Endothelial cell of umbilical vein (primary cell): ENCODE measurements at regions not wholly inside any gene's neighbourhood (a gene's known extent, or its start where the extent isn't known, plus 50 kb on each side); places are given as distances from the start of the nearest gene placed in this dataset.

Experiments used
- BruUV-seq: library from RNA; stranded (reverse); fragments of 400-500 nt; replicated peaks from 2 replicates; lab custom pipeline; 2021; lab: Mats Ljungman, UMichigan
- CTCF ChIA-PET: fragments of 300-600, 350-600 bp; sonication (Branson Sonifier 250); formaldehyde crosslinking; loops from one replicate; lab custom pipeline; 2021; ENCODE audit warnings: antibody characterized with exemption, inconsistent platforms; lab: Charles Lee
- POLR2A ChIA-PET: fragments of 300-600, 350-600 bp; sonication (Branson Sonifier 250); formaldehyde crosslinking; loops from one replicate; lab custom pipeline; 2021; ENCODE audit warnings: antibody characterized with exemption, inconsistent platforms; lab: Charles Lee
- DNase-seq: peaks from one replicate; pipeline ENCODE4 v3.0.0-alpha.2; 2011; ENCODE audit warnings: low read depth, low spot score
- FAIRE-seq: peaks from 2 replicates; lab custom pipeline; 2011; peaks lifted over from hg19 to GRCh38; lab: Jason Lieb, UNC
- H2AFZ ChIP-seq: 2 replicates; pipeline ENCODE4 v1.6.0; 2012; ENCODE audit warnings: low read depth, low read length, control low read depth, inconsistent platforms
- H3K27ac ChIP-seq: 2 replicates; pipeline ENCODE4 v1.5.1; 2011; ENCODE audit warnings: low read depth, mild to moderate bottlenecking, control low read depth, low read length, moderate library complexity; ENCODE audit not compliant: insufficient read depth
- H3K27me3 ChIP-seq, 2 experiments: 2 replicates each; pipeline versions ENCODE4 v1.6.0 to v1.6.1; 2011; ENCODE audit warnings: low read length in 2 of 2, mixed read lengths in 1 of 2; ENCODE audit not compliant: control insufficient read depth in 2 of 2, insufficient read depth in 2 of 2
- H3K36me3 ChIP-seq, 2 experiments: 2 replicates in 1 of 2; 3 replicates in 1 of 2; pipeline ENCODE4 v1.5.1; 2011; ENCODE audit warnings: low read length in 2 of 2, mild to moderate bottlenecking in 1 of 2, moderate library complexity in 1 of 2; ENCODE audit not compliant: control insufficient read depth in 2 of 2, insufficient read depth in 2 of 2; ENCODE audit errors: extremely low read depth in 1 of 2
- H3K4me1 ChIP-seq: 3 replicates; pipeline ENCODE4 v1.5.1; 2011; ENCODE audit warnings: mild to moderate bottlenecking, low read length; ENCODE audit not compliant: control insufficient read depth, insufficient read depth; ENCODE audit errors: extremely low read depth
- H3K4me2 ChIP-seq: 2 replicates; pipeline ENCODE4 v1.6.1; 2011; ENCODE audit warnings: low read length, control low read depth, mixed read lengths; ENCODE audit not compliant: insufficient read depth
- H3K4me3 ChIP-seq, 3 experiments: fragments of 200-600 bp in 1 of 3; sonication (generic), shearing (Covaris generic) in 1 of 3; replicated peaks in 1 of 3; 2 replicates each; pipeline ENCODE4 v1.5.1; 2011 to 2016; ENCODE audit warnings: control low read depth in 3 of 3, low read length in 3 of 3, mild to moderate bottlenecking in 2 of 3, inconsistent platforms in 1 of 3, low read depth in 1 of 3, moderate library complexity in 1 of 3; ENCODE audit not compliant: insufficient read depth in 1 of 3
- H3K79me2 ChIP-seq: 2 replicates; pipeline ENCODE4 v1.6.0; 2012; ENCODE audit warnings: low read length, inconsistent platforms; ENCODE audit not compliant: control insufficient read depth, insufficient read depth
- H3K9ac ChIP-seq: replicated peaks from 2 replicates; pipeline ENCODE3; 2011; ENCODE audit warnings: low read length, control low read depth; ENCODE audit not compliant: insufficient read depth; ENCODE audit errors: extremely low read depth
- H3K9me1 ChIP-seq: replicated peaks from 3 replicates; pipeline ENCODE4 v1.6.0; 2011; ENCODE audit warnings: mild to moderate bottlenecking, low read length; ENCODE audit not compliant: control insufficient read depth, insufficient read depth; ENCODE audit errors: extremely low read depth
- H3K9me3 ChIP-seq: replicated peaks from 2 replicates; pipeline ENCODE4 v1.5.1; 2012; ENCODE audit warnings: low read length, inconsistent platforms; ENCODE audit not compliant: control insufficient read depth, insufficient read depth
- H4K20me1 ChIP-seq: replicated peaks from 2 replicates; pipeline ENCODE3; 2011; ENCODE audit warnings: mild to moderate bottlenecking, low read length; ENCODE audit not compliant: control insufficient read depth, insufficient read depth; ENCODE audit errors: extremely low read depth
- CTCF ChIP-seq, 2 donors: IDR thresholded peaks; 1 replicate in 1 of 2; 2 replicates in 1 of 2; pipeline ENCODE4 v1.5.1; 2011; ENCODE audit warnings: low read length in 2 of 2, mild to moderate bottlenecking in 2 of 2, moderate library complexity in 2 of 2, control low read depth in 1 of 2, inconsistent platforms in 1 of 2, low read depth in 1 of 2; ENCODE audit not compliant: insufficient read depth in 1 of 2; ENCODE audit errors: extremely low read depth in 1 of 2
- EZH2 ChIP-seq: IDR thresholded peaks from 2 replicates; pipeline ENCODE4 v1.6.1; 2012; ENCODE audit warnings: borderline replicate concordance, low read depth, mild to moderate bottlenecking, moderate library complexity, low read length, inconsistent platforms; ENCODE audit not compliant: severe bottlenecking
- FOS ChIP-seq: IDR thresholded peaks from 2 replicates; pipeline ENCODE4 v1.6.1; 2011; ENCODE audit warnings: mild to moderate bottlenecking, low read length, moderate library complexity, borderline replicate concordance; ENCODE audit not compliant: insufficient read depth
- GATA2 ChIP-seq: IDR thresholded peaks from 2 replicates; pipeline ENCODE4 v1.7.0; 2011; ENCODE audit warnings: low read depth, mild to moderate bottlenecking, moderate library complexity, mixed read lengths, low read length; ENCODE audit not compliant: insufficient read length, insufficient read depth
- JUN ChIP-seq: IDR thresholded peaks from 2 replicates; pipeline ENCODE4 v1.6.1; 2011; ENCODE audit warnings: borderline replicate concordance, low read depth; ENCODE audit not compliant: insufficient read length, insufficient read depth
- MAX ChIP-seq: IDR thresholded peaks from 2 replicates; pipeline ENCODE4 v1.6.1; 2011; ENCODE audit not compliant: insufficient read depth, insufficient read length
- MYC ChIP-seq: IDR thresholded peaks from one replicate; pipeline ENCODE4 v1.6.1; 2011; ENCODE audit warnings: mild to moderate bottlenecking, low read depth, low read length
- POLR2A ChIP-seq: IDR thresholded peaks from 2 replicates; pipeline ENCODE4 v1.6.1; 2012; ENCODE audit warnings: low read depth, mild to moderate bottlenecking, control low read depth, low read length
- POLR2AphosphoS5 ChIP-seq: IDR thresholded peaks from 2 replicates; pipeline ENCODE4 v1.6.1; 2012; ENCODE audit warnings: low read depth, mild to moderate bottlenecking, control low read depth, low read length, moderate library complexity; ENCODE audit not compliant: insufficient read depth
- dilution Hi-C: fragments of 300-500 bp; cut with MboI; formaldehyde crosslinking; loops from one replicate; pipeline ENCODE4 v1.15.0; 2019; ENCODE audit warnings: low sequenced_read_pairs; ENCODE audit not compliant: extremely low pct_ligation_motif_present
- intact Hi-C: fragments of 100-400 bp; cut with micrococcal nuclease; formaldehyde crosslinking; loops from one replicate; pipeline ENCODE4 v1.10.0; 2022

- H4K20me1 ChIP-seq = no peaks in the 10 kb centered on the region
- no peak overlapping the region for H3K4me3 ChIP-seq
- no TSS peak for BruUV-seq
- no peaks in the 10 kb centered on the region for H3K9me1 ChIP-seq
- no peaks in the 10 kb centered on the region for H3K4me1 ChIP-seq
- no peaks in the 10 kb centered on the region for H3K36me3 ChIP-seq
- intact Hi-C loops = no loop called here
- H3K27ac ChIP-seq = no peak overlapping the region
- FAIRE-seq (no peak), DNase-seq (no peak)
- H2AFZ ChIP-seq = no peak overlapping the region
- H3K9ac ChIP-seq = no peak overlapping the region
- no peak overlapping the region for H3K4me2 ChIP-seq
- TF ChIP-seq FOS (no peak), MYC (no peak), POLR2AphosphoS5 (no peak), CTCF (IDR thresholded peaks at IDR 0.05; ENCODE audit: extremely low read depth in 1 of 2, insufficient read depth in 1 of 2, low read depth in 1 of 2, low read length in 2 of 2) (no peak), EZH2 (no peak), MAX (no peak), POLR2A (no peak), GATA2 (no peak), JUN (no peak)
- peaks cover 2% of the 10 kb centered on the region for H3K9me3 ChIP-seq
- no peaks in the 10 kb centered on the region for H3K79me2 ChIP-seq
- dilution Hi-C loops = no loop called here
- ChIA-PET CTCF (no interaction called here), POLR2A (no interaction called here)
- H3K27me3 ChIP-seq = no peaks in the 10 kb centered on the region
These were observed 317.6 kb downstream of the EIPR1 start for GRCh38 chr2:3060049-3060448.
